AG08395 (cell line): ENCODE measurements at regions not wholly inside any gene's neighbourhood (a gene's known extent, or its start where the extent isn't known, plus 50 kb on each side); places are given as distances from the start of the nearest gene placed in this dataset.
"Not testable (repeated sequence)": the region's sequence is repeated elsewhere in the genome, so short reads cannot be mapped to it uniquely, and the experiment has no call there.

Experiments
- DNase-seq: peaks from one replicate; pipeline ENCODE4 v3.0.0; 2012; ENCODE audit warnings: mixed read lengths, low spot score

GRCh38 chr6:170043881-170044790, 246.7 kb downstream of the DLL1 start:
- DNase-seq: no peak

- no peak for DNase-seq
These were observed 247.6 kb downstream of the DLL1 start for GRCh38 chr6:170043150-170043819.

- DNase-seq: no peak
These were observed 248.2 kb downstream of the DLL1 start for GRCh38 chr6:170042596-170043118.

- no peak for DNase-seq
These were observed 248.8 kb downstream of the DLL1 start for GRCh38 chr6:170042123-170042522.

- no peak for DNase-seq
These were observed 249.4 kb downstream of the DLL1 start for GRCh38 chr6:170041526-170041925.

- DNase-seq: no peak
These were observed 250.0 kb downstream of the DLL1 start for GRCh38 chr6:170040906-170041305.

GRCh38 chr6:170040115-170040500, 250.8 kb downstream of the DLL1 start:
- DNase-seq: no peak

- DNase-seq: no peak
These were observed 251.4 kb downstream of the DLL1 start for GRCh38 chr6:170039156-170040114.

GRCh38 chr6:170038708-170039107, 252.2 kb downstream of the DLL1 start:
- DNase-seq: no peak

- no peak for DNase-seq
These were observed 252.6 kb downstream of the DLL1 start for GRCh38 chr6:170038251-170038650.

- peak; percentile 35 for DNase-seq
These were observed 253.2 kb downstream of the DLL1 start for GRCh38 chr6:170037541-170038250.

- no peak for DNase-seq
These were observed 254.0 kb downstream of the DLL1 start for GRCh38 chr6:170036916-170037315.

GRCh38 chr6:170036367-170036766, 254.5 kb downstream of the DLL1 start:
- not testable (repeated sequence) for DNase-seq

GRCh38 chr6:170035901-170036304, 255.0 kb downstream of the DLL1 start:
- DNase-seq: no peak

- DNase-seq: no peak
These were observed 255.8 kb downstream of the DLL1 start for GRCh38 chr6:170035044-170035443.

GRCh38 chr6:170034294-170034693, 256.6 kb downstream of the DLL1 start:
- no peak for DNase-seq

- no peak for DNase-seq
These were observed 257.2 kb downstream of the DLL1 start for GRCh38 chr6:170033666-170034065.

- DNase-seq: no peak
These were observed 258.1 kb downstream of the DLL1 start for GRCh38 chr6:170032706-170033309.

GRCh38 chr6:170032197-170032596, 258.7 kb downstream of the DLL1 start:
- no peak for DNase-seq

GRCh38 chr6:170031684-170032121, 259.2 kb downstream of the DLL1 start:
- no peak for DNase-seq
